ENCODE measurements at regions not wholly inside any gene's neighbourhood (a gene's known extent, or its start where the extent isn't known, plus 50 kb on each side); places are given as distances from the start of the nearest gene placed in this dataset.

DNA sequence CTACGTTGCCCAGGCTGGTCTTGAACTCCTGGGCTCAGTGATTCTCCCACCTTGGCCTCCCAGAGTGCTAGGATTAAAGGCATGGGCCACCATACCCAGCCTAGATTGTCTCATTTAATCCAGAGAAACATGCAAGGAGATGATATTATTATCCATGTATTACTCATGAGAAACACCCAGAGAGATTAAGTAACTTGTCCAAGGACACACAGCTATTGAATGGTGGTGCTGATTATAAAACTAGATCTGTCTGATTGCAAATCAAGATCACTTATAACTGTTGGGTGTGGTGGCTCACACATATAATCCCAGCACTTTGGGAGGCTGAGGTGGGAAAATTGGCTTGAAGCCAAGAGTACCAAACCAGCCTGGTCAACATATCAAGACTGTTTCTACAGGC, 94.4 kb upstream of the ZNF217 start:
- TF ChIP-seq, protein P1, sequence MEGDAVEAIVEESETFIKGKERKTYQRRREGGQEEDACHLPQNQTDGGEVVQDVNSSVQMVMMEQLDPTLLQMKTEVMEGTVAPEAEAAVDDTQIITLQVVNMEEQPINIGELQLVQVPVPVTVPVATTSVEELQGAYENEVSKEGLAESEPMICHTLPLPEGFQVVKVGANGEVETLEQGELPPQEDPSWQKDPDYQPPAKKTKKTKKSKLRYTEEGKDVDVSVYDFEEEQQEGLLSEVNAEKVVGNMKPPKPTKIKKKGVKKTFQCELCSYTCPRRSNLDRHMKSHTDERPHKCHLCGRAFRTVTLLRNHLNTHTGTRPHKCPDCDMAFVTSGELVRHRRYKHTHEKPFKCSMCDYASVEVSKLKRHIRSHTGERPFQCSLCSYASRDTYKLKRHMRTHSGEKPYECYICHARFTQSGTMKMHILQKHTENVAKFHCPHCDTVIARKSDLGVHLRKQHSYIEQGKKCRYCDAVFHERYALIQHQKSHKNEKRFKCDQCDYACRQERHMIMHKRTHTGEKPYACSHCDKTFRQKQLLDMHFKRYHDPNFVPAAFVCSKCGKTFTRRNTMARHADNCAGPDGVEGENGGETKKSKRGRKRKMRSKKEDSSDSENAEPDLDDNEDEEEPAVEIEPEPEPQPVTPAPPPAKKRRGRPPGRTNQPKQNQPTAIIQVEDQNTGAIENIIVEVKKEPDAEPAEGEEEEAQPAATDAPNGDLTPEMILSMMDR (IDR thresholded peaks at IDR 0.05): no peak
- no peak for TF ChIP-seq POLR2A (IDR thresholded peaks at IDR 0.05)

Data from right lobe of liver (tissue), 4 donors.